NT2/D1 (cell line): ENCODE measurements at regions not wholly inside any gene's neighbourhood (a gene's known extent, or its start where the extent isn't known, plus 50 kb on each side); places are given as distances from the start of the nearest gene placed in this dataset.

Source experiments
- YY1 ChIP-seq: IDR thresholded peaks from 2 replicates; pipeline ENCODE4 v1.6.1; 2011; ENCODE audit not compliant: insufficient read length, insufficient read depth
- ZNF274 ChIP-seq: IDR thresholded peaks from 2 replicates; pipeline ENCODE4 v1.6.1; 2011; ENCODE audit warnings: mild to moderate bottlenecking, low read depth, low read length

DNA sequence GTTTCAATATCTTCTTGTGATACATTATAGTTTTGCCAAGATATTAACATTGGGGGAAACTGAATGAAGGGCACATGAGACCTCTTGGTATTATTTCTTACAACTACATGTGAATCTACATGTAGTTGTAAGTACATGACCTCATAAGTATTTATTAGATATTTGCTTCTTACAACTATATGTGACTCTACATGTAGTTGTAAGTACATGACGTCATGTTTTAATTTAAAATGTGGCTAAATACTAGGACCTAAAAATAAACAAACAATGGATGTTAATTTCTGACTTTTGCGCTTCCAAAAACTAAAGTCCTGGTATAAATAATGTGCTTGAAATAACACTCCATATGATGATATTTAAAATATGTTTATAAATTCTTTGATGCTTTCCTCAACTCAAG is 190.2 kb downstream of the CBLL2 start:
- TF ChIP-seq YY1 (no peak), ZNF274 (no peak)
